Type B pancreatic cell (in vitro differentiated cells): ENCODE measurements at regions not wholly inside any gene's neighbourhood (a gene's known extent, or its start where the extent isn't known, plus 50 kb on each side); places are given as distances from the start of the nearest gene placed in this dataset.
A peak's percentile ranks its signal among the peaks of the same experiment; 100 is the strongest.

Source experiments
- DNase-seq: peaks from one replicate; pipeline ENCODE4 v3.0.0; 2021; ENCODE audit warnings: mixed read lengths; ENCODE audit not compliant: unreplicated experiment; ENCODE audit errors: extremely low spot score
- H3K27ac Mint-ChIP-seq: 2 replicates; pipeline ENCODE4 v1.8.0; 2021; ENCODE audit warnings: mild to moderate bottlenecking, mixed read lengths
- H3K27me3 Mint-ChIP-seq: 2 replicates; pipeline ENCODE4 v1.8.0; 2021; ENCODE audit warnings: mixed read lengths
- H3K36me3 Mint-ChIP-seq: 2 replicates; pipeline ENCODE4 v1.8.0; 2021; ENCODE audit warnings: mixed read lengths
- H3K4me1 Mint-ChIP-seq: one replicate; pipeline ENCODE4 v1.8.0; 2021; ENCODE audit warnings: mixed read lengths; ENCODE audit not compliant: unreplicated experiment
- H3K4me3 Mint-ChIP-seq: 2 replicates; pipeline ENCODE4 v1.8.0; 2021; ENCODE audit warnings: mild to moderate bottlenecking, mixed read lengths
- H3K9me3 Mint-ChIP-seq: 2 replicates; pipeline ENCODE4 v1.8.0; 2021; ENCODE audit warnings: mixed read lengths
- TF ChIP-seq, protein P1 (sequence below): fragments of 200-600 bp; sonication (generic); conservative IDR thresholded peaks from 2 replicates; pipeline ENCODE4 v1.5.0; 2021; ENCODE audit warnings: antibody characterized with exemption, mild to moderate bottlenecking

DNA sequence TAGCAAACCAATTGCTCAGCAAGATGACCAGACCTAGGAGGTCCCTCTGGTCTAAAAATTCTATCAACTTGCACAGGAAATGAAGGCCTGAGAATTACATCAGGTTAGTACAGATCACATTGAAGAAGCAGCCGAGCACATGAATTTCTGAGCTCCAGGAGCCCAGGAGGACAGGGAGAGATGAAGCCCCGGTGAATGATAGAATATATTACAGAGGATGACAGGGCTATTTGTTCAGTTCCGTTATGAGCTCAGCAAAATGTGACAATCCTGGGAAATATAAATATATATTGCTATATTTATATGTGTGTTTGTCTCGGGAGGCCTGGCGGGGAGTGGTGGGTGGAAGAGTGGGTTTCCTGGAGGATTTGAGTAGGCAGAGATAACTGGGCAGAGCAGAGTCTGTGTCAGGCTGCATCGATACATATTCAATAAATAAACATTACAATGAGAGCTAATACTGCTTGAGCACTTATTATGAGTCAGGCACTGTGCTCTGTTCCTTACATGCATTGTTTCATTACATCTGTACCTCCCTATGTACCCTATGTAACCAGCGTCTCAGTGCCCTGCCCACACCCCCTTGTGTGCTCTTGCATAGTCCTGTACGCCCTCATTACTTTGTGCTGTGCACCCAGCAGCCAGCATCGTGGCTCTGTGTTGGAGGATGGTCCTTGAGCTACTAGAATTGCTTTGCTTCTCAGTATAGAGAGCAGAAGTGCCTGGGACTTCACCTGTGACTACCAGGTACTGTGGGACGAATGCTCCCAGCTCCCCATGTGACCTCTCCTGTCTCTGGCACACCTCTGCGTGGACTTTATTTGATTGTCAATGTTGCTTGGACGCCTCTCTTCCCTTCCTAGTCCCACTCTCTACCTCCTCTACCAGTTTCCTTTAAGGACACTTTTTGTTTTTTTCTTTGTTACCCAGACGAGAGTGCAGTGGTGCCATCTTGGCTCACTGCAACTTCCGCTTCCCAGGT lies 58.1 kb upstream of the KLF9 start:
- no peaks in the 10 kb centered on the region for H3K36me3 Mint-ChIP-seq
- TF ChIP-seq, protein P1, sequence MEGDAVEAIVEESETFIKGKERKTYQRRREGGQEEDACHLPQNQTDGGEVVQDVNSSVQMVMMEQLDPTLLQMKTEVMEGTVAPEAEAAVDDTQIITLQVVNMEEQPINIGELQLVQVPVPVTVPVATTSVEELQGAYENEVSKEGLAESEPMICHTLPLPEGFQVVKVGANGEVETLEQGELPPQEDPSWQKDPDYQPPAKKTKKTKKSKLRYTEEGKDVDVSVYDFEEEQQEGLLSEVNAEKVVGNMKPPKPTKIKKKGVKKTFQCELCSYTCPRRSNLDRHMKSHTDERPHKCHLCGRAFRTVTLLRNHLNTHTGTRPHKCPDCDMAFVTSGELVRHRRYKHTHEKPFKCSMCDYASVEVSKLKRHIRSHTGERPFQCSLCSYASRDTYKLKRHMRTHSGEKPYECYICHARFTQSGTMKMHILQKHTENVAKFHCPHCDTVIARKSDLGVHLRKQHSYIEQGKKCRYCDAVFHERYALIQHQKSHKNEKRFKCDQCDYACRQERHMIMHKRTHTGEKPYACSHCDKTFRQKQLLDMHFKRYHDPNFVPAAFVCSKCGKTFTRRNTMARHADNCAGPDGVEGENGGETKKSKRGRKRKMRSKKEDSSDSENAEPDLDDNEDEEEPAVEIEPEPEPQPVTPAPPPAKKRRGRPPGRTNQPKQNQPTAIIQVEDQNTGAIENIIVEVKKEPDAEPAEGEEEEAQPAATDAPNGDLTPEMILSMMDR, result no peak
- H3K9me3 Mint-ChIP-seq, result no peaks in the 10 kb centered on the region
- no peak for DNase-seq
- H3K27ac Mint-ChIP-seq, result peak overlapping the region; percentile 51
- peaks cover 33% of the 10 kb centered on the region for H3K4me1 Mint-ChIP-seq
- H3K4me3 Mint-ChIP-seq, result no peak overlapping the region
- no peaks in the 10 kb centered on the region for H3K27me3 Mint-ChIP-seq

DNA sequence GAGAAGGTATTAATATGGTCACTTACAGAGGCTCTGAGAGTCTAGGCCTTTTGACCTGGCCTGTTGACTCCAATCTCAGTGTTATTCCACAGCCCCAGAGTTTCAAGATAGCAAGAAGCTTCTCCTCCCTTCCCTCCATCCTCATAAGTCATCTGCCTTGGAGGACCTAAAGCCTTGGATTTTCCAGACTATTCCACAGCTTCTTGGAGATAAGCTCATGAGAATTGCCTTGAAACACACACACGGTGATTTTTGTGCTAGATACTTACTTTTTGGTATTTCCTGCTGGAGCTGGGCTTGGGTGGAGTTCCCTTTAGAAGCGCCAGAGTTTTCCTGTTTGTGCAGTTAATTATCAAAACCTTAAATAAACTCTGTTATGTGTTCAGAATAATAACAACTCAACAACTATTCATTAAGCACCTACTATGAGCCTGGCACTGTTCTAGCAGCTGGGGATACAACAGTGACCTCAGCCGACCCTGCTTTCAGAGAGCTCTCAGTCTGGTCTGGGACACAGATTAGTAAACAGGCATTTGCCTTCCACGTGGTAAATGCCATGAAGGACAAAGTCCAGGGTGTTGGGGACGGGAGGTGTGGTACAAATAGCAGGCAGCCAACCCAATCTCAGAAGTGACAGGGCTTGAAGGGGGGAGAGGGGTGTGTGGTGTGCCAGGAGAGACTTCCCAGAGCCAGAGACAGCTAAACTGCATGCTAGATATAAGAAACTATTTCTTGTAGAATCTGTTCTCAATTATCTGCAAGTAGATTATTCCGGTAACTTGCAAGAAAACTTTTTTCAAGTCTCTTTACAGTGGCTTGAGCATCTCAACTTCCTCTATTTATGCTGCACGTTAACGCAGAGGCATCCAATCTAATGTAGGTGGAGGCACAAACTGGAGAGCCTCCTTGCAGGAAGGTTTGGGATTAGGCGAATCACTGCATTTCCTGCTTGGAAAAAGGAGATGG lies 55.9 kb upstream of the KLF9 start:
- Mint-ChIP-seq H3K27ac (peak overlapping the region; percentile 86), H3K27me3 (no peaks in the 10 kb centered on the region), H3K36me3 (no peaks in the 10 kb centered on the region), H3K4me3 (peak overlapping the region; percentile 52), H3K9me3 (no peaks in the 10 kb centered on the region), H3K4me1 (peaks cover 33% of the 10 kb centered on the region)
- DNase-seq, result no peak
- TF ChIP-seq, protein P1, result no peak

DNA sequence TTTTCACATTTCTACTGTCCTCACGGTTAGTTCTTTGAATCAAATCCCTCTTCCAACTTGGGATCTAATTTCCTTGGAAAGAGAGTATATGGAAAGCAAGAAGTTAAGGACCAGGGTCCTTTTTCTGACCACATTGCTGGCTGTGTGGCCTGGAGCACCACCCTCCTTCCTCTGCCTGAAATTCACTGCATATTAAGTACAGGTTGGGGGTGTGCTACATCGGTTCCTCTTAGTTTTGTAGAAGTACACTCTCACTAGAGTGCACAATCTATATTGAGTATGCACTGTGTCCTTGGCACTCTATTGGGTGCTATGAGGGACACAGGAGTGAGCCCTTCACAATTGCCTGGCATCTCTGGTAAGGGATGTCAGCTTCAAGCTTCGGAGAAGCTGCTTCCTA lies 53.8 kb upstream of the KLF9 start:
- H3K27ac Mint-ChIP-seq, result no peak overlapping the region
- no peak for DNase-seq
- H3K36me3 Mint-ChIP-seq, result no peaks in the 10 kb centered on the region
- no peaks in the 10 kb centered on the region for H3K9me3 Mint-ChIP-seq
- no peak overlapping the region for H3K4me3 Mint-ChIP-seq
- TF ChIP-seq, protein P1, result no peak
- H3K27me3 Mint-ChIP-seq, result no peaks in the 10 kb centered on the region
- H3K4me1 Mint-ChIP-seq, result peaks cover 20% of the 10 kb centered on the region

DNA sequence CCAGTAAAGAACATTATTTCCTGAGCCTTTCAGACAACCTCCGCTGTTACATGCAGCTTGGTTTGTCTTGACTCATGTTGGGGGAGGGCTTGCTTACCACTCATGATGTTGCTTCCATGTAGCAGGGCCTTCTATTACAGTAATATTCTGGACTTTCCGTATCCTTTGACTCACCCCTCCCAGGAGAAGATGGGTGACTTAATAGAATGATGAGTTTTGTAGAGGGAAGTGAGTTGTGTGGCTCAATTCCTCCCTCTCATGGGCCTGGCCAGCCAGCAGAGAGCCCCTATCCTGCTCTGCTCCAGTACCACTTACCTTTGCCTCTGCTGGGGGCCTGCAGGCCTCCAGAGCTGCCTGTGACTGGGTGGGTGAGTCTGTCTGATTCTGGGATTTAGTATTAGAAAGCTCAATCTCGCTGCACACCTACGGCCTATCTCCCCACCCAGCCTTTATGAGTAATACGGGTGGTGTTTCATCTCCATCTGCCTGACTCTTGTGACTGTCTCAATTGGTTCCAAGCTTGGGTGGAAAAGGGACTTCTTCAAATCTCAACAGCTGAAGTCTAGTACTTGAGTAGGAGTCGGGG lies 52.6 kb upstream of the KLF9 start:
- Mint-ChIP-seq H3K27me3 (no peaks in the 10 kb centered on the region), H3K36me3 (no peaks in the 10 kb centered on the region), H3K4me1 (peaks cover 18% of the 10 kb centered on the region), H3K9me3 (no peaks in the 10 kb centered on the region), H3K4me3 (no peak overlapping the region), H3K27ac (no peak overlapping the region)
- DNase-seq, result no peak
- TF ChIP-seq, protein P1, result no peak

DNA sequence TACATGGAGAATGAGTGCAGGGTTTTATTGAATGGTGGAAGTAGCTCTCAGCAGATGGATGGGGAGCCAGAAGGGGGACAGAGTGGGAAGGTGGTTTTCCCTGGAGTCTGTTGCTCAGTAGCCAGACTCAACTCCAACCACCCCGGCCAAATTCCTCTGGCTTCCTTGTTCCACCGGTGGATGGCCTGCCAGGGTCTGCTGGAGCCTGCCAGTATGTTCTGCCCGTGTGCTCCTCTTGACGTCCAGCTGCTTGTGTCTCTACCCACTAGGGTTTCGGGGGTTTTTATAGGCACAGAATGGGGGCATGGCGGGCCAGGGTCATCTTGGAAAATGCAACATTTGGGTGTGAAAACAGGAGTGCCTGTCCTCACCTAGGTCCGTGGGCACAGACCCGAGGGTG lies 51.4 kb upstream of the KLF9 start:
- Mint-ChIP-seq H3K36me3 (no peaks in the 10 kb centered on the region), H3K27ac (no peak overlapping the region), H3K9me3 (no peaks in the 10 kb centered on the region), H3K27me3 (no peaks in the 10 kb centered on the region), H3K4me3 (no peak overlapping the region), H3K4me1 (peaks cover 12% of the 10 kb centered on the region)
- TF ChIP-seq, protein P1, result no peak
- DNase-seq, result no peak
